Upper lobe of right lung (tissue), 1 donor: ENCODE measurements at regions not wholly inside any gene's neighbourhood (a gene's known extent, or its start where the extent isn't known, plus 50 kb on each side); places are given as distances from the start of the nearest gene placed in this dataset.

Source experiments
- ATAC-seq: fragments of 200-7000 bp; cut with Tn5 transposase; one replicate; pipeline ENCODE4 v1.9.1; 2020; ENCODE audit warnings: mild to moderate bottlenecking, moderate library complexity
- DNase-seq: peaks from one replicate; pipeline ENCODE4 v3.0.0-alpha.2; 2020
- H3K27ac ChIP-seq: fragments of 200-600 bp; one replicate; pipeline ENCODE4 v1.8.0; 2022
- H3K27me3 ChIP-seq: fragments of 200-600 bp; one replicate; pipeline ENCODE4 v1.8.0; 2022; ENCODE audit warnings: mild to moderate bottlenecking
- H3K36me3 ChIP-seq: fragments of 200-600 bp; one replicate; pipeline ENCODE4 v1.8.0; 2022
- H3K4me1 ChIP-seq: fragments of 200-600 bp; one replicate; pipeline ENCODE4 v1.8.0; 2022
- H3K4me3 ChIP-seq: fragments of 200-600 bp; one replicate; pipeline ENCODE4 v1.8.0; 2022; ENCODE audit warnings: mild to moderate bottlenecking
- H3K9me3 ChIP-seq: fragments of 200-600 bp; one replicate; pipeline ENCODE4 v1.8.0; 2022
- intact Hi-C: fragments of 100-400 bp; cut with DNase I; formaldehyde crosslinking; loops from one replicate; pipeline ENCODE4 v1.11.0; 2022
- TF ChIP-seq, protein P1 (sequence below): fragments of 200-600 bp; IDR thresholded peaks from one replicate; pipeline ENCODE4 v1.8.0; 2022; ENCODE audit warnings: antibody characterized with exemption
- donor health status: DM: no; HTN: yes; CAD: no; lungs with severe emphysema.

DNA sequence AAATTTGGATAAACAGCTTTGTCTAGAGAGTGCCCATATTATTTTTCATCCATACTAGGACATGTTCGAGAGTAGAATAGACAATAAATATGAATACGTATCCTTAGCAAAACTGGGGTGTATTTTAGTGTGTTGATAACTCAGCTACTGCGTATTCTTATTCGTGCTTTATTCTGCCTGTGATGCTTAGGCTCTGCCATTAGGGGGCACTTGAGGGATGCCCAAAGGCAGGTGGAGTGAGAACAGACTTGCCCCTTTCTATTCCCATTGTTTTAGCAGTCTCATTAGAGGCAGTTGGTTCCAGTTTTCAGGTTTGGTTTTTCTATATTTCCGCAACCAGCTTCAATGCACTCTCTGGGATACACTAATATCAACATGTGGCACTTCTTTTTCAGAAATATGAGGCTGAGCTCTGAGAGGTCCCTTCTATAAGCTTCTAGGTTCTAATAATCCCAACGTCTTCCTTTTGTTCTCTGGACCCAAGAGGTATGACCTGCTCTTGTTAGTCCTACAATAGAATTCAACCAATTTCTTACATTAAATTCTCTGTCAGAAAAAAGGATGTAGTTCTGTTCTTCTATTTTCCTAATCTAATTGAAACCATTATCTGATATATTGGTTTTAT is 985.7 kb upstream of the FBXO33 start:
- ATAC-seq (peak; percentile 70), DNase-seq (no peak)
- H3K9me3 ChIP-seq, result no peaks in the 10 kb centered on the region
- no peak overlapping the region for H3K4me3 ChIP-seq
- no peaks in the 10 kb centered on the region for H3K27me3 ChIP-seq
- no peaks in the 10 kb centered on the region for H3K4me1 ChIP-seq
- intact Hi-C loops, result no loop called here
- TF ChIP-seq, protein P1, sequence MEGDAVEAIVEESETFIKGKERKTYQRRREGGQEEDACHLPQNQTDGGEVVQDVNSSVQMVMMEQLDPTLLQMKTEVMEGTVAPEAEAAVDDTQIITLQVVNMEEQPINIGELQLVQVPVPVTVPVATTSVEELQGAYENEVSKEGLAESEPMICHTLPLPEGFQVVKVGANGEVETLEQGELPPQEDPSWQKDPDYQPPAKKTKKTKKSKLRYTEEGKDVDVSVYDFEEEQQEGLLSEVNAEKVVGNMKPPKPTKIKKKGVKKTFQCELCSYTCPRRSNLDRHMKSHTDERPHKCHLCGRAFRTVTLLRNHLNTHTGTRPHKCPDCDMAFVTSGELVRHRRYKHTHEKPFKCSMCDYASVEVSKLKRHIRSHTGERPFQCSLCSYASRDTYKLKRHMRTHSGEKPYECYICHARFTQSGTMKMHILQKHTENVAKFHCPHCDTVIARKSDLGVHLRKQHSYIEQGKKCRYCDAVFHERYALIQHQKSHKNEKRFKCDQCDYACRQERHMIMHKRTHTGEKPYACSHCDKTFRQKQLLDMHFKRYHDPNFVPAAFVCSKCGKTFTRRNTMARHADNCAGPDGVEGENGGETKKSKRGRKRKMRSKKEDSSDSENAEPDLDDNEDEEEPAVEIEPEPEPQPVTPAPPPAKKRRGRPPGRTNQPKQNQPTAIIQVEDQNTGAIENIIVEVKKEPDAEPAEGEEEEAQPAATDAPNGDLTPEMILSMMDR, result peak; percentile 57
- H3K27ac ChIP-seq, result no peak overlapping the region
- no peaks in the 10 kb centered on the region for H3K36me3 ChIP-seq

DNA sequence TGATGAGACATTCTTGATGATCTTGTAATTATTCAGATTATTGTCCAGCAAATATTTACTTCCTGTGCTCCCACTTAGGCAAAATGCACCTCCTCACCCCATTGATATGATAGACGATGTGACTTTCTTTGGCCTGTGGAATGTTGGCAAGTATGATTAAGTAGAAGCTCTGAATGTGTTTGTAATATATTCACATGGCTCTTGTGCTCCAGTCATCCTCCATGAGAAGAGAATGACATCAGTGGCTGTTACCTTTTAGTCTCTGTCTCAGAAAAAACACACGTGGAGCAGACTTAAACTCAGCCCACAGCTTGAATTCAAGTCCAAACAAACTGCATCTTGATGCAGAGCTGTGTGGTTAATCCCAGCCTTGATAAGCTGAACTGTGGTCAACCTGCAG is 984.3 kb upstream of the FBXO33 start:
- no peak for DNase-seq

DNA sequence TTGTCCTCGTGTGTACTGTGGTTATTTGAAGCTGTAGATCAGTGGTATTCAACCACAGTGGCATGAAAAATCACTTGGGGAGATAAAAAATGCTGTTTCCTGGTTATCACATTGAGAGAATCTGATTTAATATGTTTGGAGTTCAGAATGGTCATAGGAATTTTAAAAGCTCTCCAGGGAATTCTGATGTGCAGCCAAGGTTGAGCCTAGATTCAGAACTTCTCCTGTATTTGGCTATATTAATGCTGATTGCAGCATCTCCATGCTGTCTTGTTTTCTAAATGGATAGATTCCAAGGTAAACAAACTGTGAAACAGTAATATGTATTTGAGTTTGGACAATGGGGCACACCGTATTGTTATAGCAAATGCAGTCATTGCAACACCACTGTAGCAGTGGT is 982.2 kb upstream of the FBXO33 start:
- Histone ChIP-seq H3K4me1 (no peaks in the 10 kb centered on the region), H3K4me3 (no peak overlapping the region), H3K27ac (no peak overlapping the region), H3K9me3 (no peaks in the 10 kb centered on the region), H3K27me3 (no peaks in the 10 kb centered on the region), H3K36me3 (no peaks in the 10 kb centered on the region)
- TF ChIP-seq, protein P1, result no peak
- DNase-seq (no peak), ATAC-seq (no peak)
- intact Hi-C loops, result no loop called here

More for the DNA sequence above, 984.3 kb upstream of the FBXO33 start:
- TF ChIP-seq, protein P1, result no peak
- H3K4me3 ChIP-seq, result no peak overlapping the region
- no peak for ATAC-seq
- no peaks in the 10 kb centered on the region for H3K36me3 ChIP-seq
- intact Hi-C loops, result no loop called here
- no peaks in the 10 kb centered on the region for H3K27me3 ChIP-seq
- no peak overlapping the region for H3K27ac ChIP-seq
- no peaks in the 10 kb centered on the region for H3K9me3 ChIP-seq
- no peaks in the 10 kb centered on the region for H3K4me1 ChIP-seq

DNA sequence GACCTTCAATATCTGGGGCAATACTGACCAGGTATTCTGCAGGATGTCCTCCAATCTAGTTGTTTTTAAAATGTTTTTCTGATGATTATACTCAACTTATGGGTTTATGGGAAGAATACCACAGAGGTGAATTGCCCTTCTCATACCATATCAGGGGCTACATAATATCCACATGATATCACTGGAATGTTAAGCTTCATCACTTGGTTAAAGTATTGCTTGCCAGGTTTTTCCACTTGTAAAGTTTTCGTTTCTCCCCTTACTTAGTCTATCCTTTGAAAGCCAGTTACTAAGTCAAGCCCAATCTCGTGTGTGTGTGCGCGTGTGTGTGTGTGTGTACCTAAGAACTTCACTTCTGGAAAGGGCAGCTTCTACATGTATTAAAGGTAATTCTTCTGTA is 980.9 kb upstream of the FBXO33 start:
- H3K9me3 ChIP-seq, result no peaks in the 10 kb centered on the region
- no peak overlapping the region for H3K27ac ChIP-seq
- no peak overlapping the region for H3K4me3 ChIP-seq
- H3K36me3 ChIP-seq, result no peaks in the 10 kb centered on the region
- no peak for DNase-seq
- no peak for ATAC-seq
- no peaks in the 10 kb centered on the region for H3K27me3 ChIP-seq
- intact Hi-C loops, result no loop called here
- no peaks in the 10 kb centered on the region for H3K4me1 ChIP-seq
- TF ChIP-seq, protein P1, result no peak

DNA sequence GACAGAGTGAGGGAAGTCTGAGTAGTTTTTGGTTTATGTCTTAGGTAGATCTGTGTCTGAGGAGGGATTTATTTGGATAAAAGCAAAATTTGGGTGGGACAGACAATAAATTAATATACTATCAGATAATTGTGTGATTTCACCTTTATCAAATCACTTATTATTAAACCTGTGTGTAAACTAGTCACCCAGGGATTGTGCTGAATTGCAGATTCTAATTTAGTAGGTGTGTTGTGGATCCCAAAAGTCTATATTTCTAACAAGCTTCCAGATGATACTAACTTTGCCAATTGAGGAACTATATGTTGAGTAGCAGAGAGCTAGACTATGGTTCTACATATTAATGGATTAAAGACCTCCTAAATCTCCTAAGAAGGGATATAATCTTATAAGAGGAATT is 978.5 kb upstream of the FBXO33 start:
- no peak for DNase-seq
- TF ChIP-seq, protein P1, result no peak
- H3K36me3 ChIP-seq, result no peaks in the 10 kb centered on the region
- intact Hi-C loops, result no loop called here
- no peaks in the 10 kb centered on the region for H3K9me3 ChIP-seq
- no peaks in the 10 kb centered on the region for H3K27me3 ChIP-seq
- H3K27ac ChIP-seq, result no peak overlapping the region
- no peaks in the 10 kb centered on the region for H3K4me1 ChIP-seq
- no peak for ATAC-seq
- no peak overlapping the region for H3K4me3 ChIP-seq

DNA sequence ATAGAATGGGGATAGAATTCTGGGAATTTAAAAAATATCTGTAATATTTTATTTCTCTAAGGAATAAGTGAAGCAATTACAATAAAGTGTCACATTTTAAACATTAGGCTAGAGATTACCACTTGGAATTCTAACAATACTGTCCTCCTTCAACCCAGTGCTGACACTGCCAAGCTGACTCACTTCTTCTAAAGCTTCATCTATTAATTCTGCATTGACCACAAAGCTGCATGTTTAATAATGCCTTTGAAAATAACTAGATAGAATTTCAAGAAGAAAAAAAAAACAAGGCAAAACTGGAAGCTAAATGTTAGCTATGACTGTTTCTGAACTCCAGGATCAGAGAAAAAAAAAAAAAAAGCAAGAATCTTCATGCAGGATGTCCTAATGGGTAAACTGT is 970.7 kb upstream of the FBXO33 start:
- ATAC-seq (no peak), DNase-seq (no peak)
- Histone ChIP-seq H3K27me3 (no peaks in the 10 kb centered on the region), H3K36me3 (no peaks in the 10 kb centered on the region), H3K4me3 (no peak overlapping the region), H3K4me1 (no peaks in the 10 kb centered on the region), H3K27ac (no peak overlapping the region), H3K9me3 (no peaks in the 10 kb centered on the region)
- intact Hi-C loops, result no loop called here
- TF ChIP-seq, protein P1, result no peak
